Ascending aorta (tissue), 2 donors: ENCODE measurements at regions not wholly inside any gene's neighbourhood (a gene's known extent, or its start where the extent isn't known, plus 50 kb on each side); places are given as distances from the start of the nearest gene placed in this dataset.

Source experiments
- DNase-seq, 2 donors: peaks; one replicate each; pipeline ENCODE4 v3.0.0-alpha.2; 2019; ENCODE audit warnings: low spot score in 2 of 2
- H3K27ac ChIP-seq, 2 donors: fragments of 200-600 bp; sonication (generic); one replicate each; pipeline ENCODE4 v1.5.1; 2016 to 2017; ENCODE audit warnings: mild to moderate bottlenecking in 1 of 2
- H3K27me3 ChIP-seq: fragments of 200-600 bp; sonication (generic); one replicate; pipeline ENCODE4 v1.5.1; 2017
- H3K36me3 ChIP-seq, 2 donors: fragments of 200-600 bp; sonication (generic); one replicate each; pipeline ENCODE4 v1.5.1; 2016
- H3K4me1 ChIP-seq, 2 donors: fragments of 200-600 bp; sonication (generic); one replicate each; pipeline ENCODE4 v1.5.1; 2016 to 2017; ENCODE audit warnings: mild to moderate bottlenecking in 1 of 2
- H3K4me3 ChIP-seq, 2 donors: fragments of 200-600 bp; sonication (generic); one replicate each; pipeline ENCODE4 v1.5.1; 2016 to 2017; ENCODE audit warnings: mild to moderate bottlenecking in 1 of 2
- H3K9me3 ChIP-seq, 2 donors: fragments of 200-600 bp; sonication (generic); one replicate each; pipeline ENCODE4 v1.5.1; 2016
- CTCF ChIP-seq, 3 experiments: fragments of 200-600 bp in 2 of 3; fragments of 450-650 bp in 1 of 3; sonication (generic) in 2 of 3; IDR thresholded peaks; one replicate each; pipeline ENCODE4 v1.5.1; 2016 to 2019; ENCODE audit warnings: antibody characterized with exemption in 3 of 3, mild to moderate bottlenecking in 1 of 3, moderate library complexity in 1 of 3
- intact Hi-C: fragments of 100-400 bp; cut with DNase I; formaldehyde crosslinking; loops from one replicate; pipeline ENCODE4 v1.15.1; 2023

- Histone ChIP-seq H3K9me3 (no peaks in the 10 kb centered on the region), H3K27ac (no peak overlapping the region), H3K4me3 (no peak overlapping the region), H3K4me1 (no peaks in the 10 kb centered on the region), H3K36me3 (no peaks in the 10 kb centered on the region), H3K27me3 (no peaks in the 10 kb centered on the region)
- no peak for DNase-seq
- no peak for TF ChIP-seq CTCF (IDR thresholded peaks at IDR 0.05)
- intact Hi-C loops: no loop called here
These were observed 269.1 kb downstream of the MED10 start for GRCh38 chr5:6108981-6109825.

- H3K4me3 ChIP-seq: no peak overlapping the region
- no peaks in the 10 kb centered on the region for H3K27me3 ChIP-seq
- H3K36me3 ChIP-seq: no peaks in the 10 kb centered on the region
- no peak for TF ChIP-seq CTCF (IDR thresholded peaks at IDR 0.05)
- no peak for DNase-seq
- intact Hi-C loops: no loop called here
- H3K27ac ChIP-seq: no peak overlapping the region
- H3K9me3 ChIP-seq: no peaks in the 10 kb centered on the region
- no peaks in the 10 kb centered on the region for H3K4me1 ChIP-seq
These were observed 269.9 kb downstream of the MED10 start for GRCh38 chr5:6108540-6108848.

GRCh38 chr5:6107675-6108539 lies 270.4 kb downstream of the MED10 start:
- no peak overlapping the region for H3K27ac ChIP-seq
- H3K27me3 ChIP-seq: no peaks in the 10 kb centered on the region
- H3K4me3 ChIP-seq: no peak overlapping the region
- no peak for DNase-seq
- H3K4me1 ChIP-seq: no peaks in the 10 kb centered on the region
- H3K9me3 ChIP-seq: no peaks in the 10 kb centered on the region
- H3K36me3 ChIP-seq: no peaks in the 10 kb centered on the region
- intact Hi-C loops: no loop called here
- no peak for TF ChIP-seq CTCF (IDR thresholded peaks at IDR 0.05)

- no peaks in the 10 kb centered on the region for H3K36me3 ChIP-seq
- intact Hi-C loops: no loop called here
- no peak overlapping the region for H3K4me3 ChIP-seq
- DNase-seq: no peak
- H3K27ac ChIP-seq: no peak overlapping the region
- no peaks in the 10 kb centered on the region for H3K4me1 ChIP-seq
- no peaks in the 10 kb centered on the region for H3K27me3 ChIP-seq
- TF ChIP-seq CTCF (IDR thresholded peaks at IDR 0.05): no peak
- H3K9me3 ChIP-seq: no peaks in the 10 kb centered on the region
These were observed 271.6 kb downstream of the MED10 start for GRCh38 chr5:6106756-6107155.

- H3K9me3 ChIP-seq: no peaks in the 10 kb centered on the region
- no peaks in the 10 kb centered on the region for H3K36me3 ChIP-seq
- no peak overlapping the region for H3K4me3 ChIP-seq
- intact Hi-C loops: no loop called here
- H3K4me1 ChIP-seq: no peaks in the 10 kb centered on the region
- no peak for DNase-seq
- no peak for TF ChIP-seq CTCF (IDR thresholded peaks at IDR 0.05)
- no peaks in the 10 kb centered on the region for H3K27me3 ChIP-seq
- H3K27ac ChIP-seq: no peak overlapping the region
These were observed 273.0 kb downstream of the MED10 start for GRCh38 chr5:6105320-6105719.
